HS-5 (cell line): ENCODE measurements at regions not wholly inside any gene's neighbourhood (a gene's known extent, or its start where the extent isn't known, plus 50 kb on each side); places are given as distances from the start of the nearest gene placed in this dataset.

ENCODE experiments used
- DNase-seq: peaks from one replicate; pipeline ENCODE4 v3.0.0-alpha.2; 2012; ENCODE audit warnings: low read depth

GRCh38 chr13:103194871-103195270, 128.7 kb upstream of the SLC10A2 start:
- no peak for DNase-seq

GRCh38 chr13:103192511-103193135, 126.4 kb upstream of the SLC10A2 start:
- no peak for DNase-seq

- no peak for DNase-seq
These were observed 124.6 kb upstream of the SLC10A2 start for GRCh38 chr13:103190841-103191240.

GRCh38 chr13:103188713-103189326, 122.6 kb upstream of the SLC10A2 start:
- peak; percentile 0 for DNase-seq

- DNase-seq: no peak
These were observed 121.5 kb upstream of the SLC10A2 start for GRCh38 chr13:103187721-103188156.

GRCh38 chr13:103184413-103184812, 118.2 kb upstream of the SLC10A2 start:
- no peak for DNase-seq

GRCh38 chr13:103178986-103179943, 113.0 kb upstream of the SLC10A2 start:
- DNase-seq: no peak

- DNase-seq: no peak
These were observed 108.7 kb upstream of the SLC10A2 start for GRCh38 chr13:103174966-103175365.

GRCh38 chr13:103168901-103169508, 102.8 kb upstream of the SLC10A2 start:
- no peak for DNase-seq

GRCh38 chr13:103164251-103164650, 98.0 kb upstream of the SLC10A2 start:
- DNase-seq: no peak

GRCh38 chr13:103161476-103161875, 95.3 kb upstream of the SLC10A2 start:
- DNase-seq: no peak

GRCh38 chr13:103157434-103158145, 91.4 kb upstream of the SLC10A2 start:
- DNase-seq: no peak

- no peak for DNase-seq
These were observed 90.8 kb upstream of the SLC10A2 start for GRCh38 chr13:103157016-103157415.

- DNase-seq: no peak
These were observed 90.3 kb upstream of the SLC10A2 start for GRCh38 chr13:103156346-103156998.

GRCh38 chr13:103153466-103153865, 87.2 kb upstream of the SLC10A2 start:
- DNase-seq: no peak

GRCh38 chr13:103147961-103148360, 81.7 kb upstream of the SLC10A2 start:
- DNase-seq: no peak

GRCh38 chr13:103145442-103145841, 79.2 kb upstream of the SLC10A2 start:
- DNase-seq: no peak

GRCh38 chr13:103143432-103143831, 77.2 kb upstream of the SLC10A2 start:
- no peak for DNase-seq

GRCh38 chr13:103142151-103142550, 75.9 kb upstream of the SLC10A2 start:
- no peak for DNase-seq

- DNase-seq: no peak
These were observed 73.9 kb upstream of the SLC10A2 start for GRCh38 chr13:103140001-103140671.

GRCh38 chr13:103134271-103134670, 68.1 kb upstream of the SLC10A2 start:
- DNase-seq: no peak
